ENCODE measurements at regions not wholly inside any gene's neighbourhood (a gene's known extent, or its start where the extent isn't known, plus 50 kb on each side); places are given as distances from the start of the nearest gene placed in this dataset.

DNA sequence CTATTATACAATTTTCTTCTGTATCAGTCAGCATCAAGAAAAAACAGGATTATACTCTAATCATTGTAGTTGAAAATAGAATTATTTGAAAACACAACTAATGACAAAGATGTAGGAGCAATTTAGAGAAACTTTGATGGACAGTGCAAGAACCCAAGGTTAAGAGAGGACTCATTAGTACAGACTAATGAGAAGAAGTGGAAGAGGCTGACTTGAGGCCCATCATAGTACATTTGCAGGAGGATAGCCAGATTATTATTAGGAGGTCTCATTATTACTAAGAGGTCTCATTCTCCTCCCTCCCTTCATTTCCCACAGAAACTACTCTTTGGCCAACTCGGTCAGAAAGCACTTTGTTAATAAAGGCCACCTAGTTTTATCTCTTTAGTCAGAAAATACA, 1983.0 kb downstream of the SUCLG1 start:
- TF ChIP-seq, protein P1, sequence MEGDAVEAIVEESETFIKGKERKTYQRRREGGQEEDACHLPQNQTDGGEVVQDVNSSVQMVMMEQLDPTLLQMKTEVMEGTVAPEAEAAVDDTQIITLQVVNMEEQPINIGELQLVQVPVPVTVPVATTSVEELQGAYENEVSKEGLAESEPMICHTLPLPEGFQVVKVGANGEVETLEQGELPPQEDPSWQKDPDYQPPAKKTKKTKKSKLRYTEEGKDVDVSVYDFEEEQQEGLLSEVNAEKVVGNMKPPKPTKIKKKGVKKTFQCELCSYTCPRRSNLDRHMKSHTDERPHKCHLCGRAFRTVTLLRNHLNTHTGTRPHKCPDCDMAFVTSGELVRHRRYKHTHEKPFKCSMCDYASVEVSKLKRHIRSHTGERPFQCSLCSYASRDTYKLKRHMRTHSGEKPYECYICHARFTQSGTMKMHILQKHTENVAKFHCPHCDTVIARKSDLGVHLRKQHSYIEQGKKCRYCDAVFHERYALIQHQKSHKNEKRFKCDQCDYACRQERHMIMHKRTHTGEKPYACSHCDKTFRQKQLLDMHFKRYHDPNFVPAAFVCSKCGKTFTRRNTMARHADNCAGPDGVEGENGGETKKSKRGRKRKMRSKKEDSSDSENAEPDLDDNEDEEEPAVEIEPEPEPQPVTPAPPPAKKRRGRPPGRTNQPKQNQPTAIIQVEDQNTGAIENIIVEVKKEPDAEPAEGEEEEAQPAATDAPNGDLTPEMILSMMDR (optimal IDR thresholded peaks at IDR 0.05 in 1 of 3, IDR thresholded peaks at IDR 0.05 in 1 of 3, conservative IDR thresholded peaks at IDR 0.05 in 1 of 3; ENCODE audit: extremely low read depth in 1 of 3, insufficient read depth in 2 of 3, low read length in 3 of 3), result no peak
- TF ChIP-seq EZH2 (IDR thresholded peaks at IDR 0.05; ENCODE audit: low read length), result no peak
